ENCODE measurements at regions not wholly inside any gene's neighbourhood (a gene's known extent, or its start where the extent isn't known, plus 50 kb on each side); places are given as distances from the start of the nearest gene placed in this dataset.

- POLR2A ChIA-PET = no interaction called here
- no peaks in the 10 kb centered on the region for H3K27me3 ChIP-seq (ENCODE audit: control insufficient read depth, insufficient read depth, low read length)
- H3K36me3 ChIP-seq (ENCODE audit: control insufficient read depth, insufficient read depth, low read length) = no peaks in the 10 kb centered on the region
- TF ChIP-seq, protein P1, sequence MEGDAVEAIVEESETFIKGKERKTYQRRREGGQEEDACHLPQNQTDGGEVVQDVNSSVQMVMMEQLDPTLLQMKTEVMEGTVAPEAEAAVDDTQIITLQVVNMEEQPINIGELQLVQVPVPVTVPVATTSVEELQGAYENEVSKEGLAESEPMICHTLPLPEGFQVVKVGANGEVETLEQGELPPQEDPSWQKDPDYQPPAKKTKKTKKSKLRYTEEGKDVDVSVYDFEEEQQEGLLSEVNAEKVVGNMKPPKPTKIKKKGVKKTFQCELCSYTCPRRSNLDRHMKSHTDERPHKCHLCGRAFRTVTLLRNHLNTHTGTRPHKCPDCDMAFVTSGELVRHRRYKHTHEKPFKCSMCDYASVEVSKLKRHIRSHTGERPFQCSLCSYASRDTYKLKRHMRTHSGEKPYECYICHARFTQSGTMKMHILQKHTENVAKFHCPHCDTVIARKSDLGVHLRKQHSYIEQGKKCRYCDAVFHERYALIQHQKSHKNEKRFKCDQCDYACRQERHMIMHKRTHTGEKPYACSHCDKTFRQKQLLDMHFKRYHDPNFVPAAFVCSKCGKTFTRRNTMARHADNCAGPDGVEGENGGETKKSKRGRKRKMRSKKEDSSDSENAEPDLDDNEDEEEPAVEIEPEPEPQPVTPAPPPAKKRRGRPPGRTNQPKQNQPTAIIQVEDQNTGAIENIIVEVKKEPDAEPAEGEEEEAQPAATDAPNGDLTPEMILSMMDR (IDR thresholded peaks at IDR 0.05; ENCODE audit: insufficient read depth, low read depth, low read length) = no peak
- no peak for DNase-seq (ENCODE audit: low read depth)
- CTCF ChIA-PET = no interaction called here
- H3K4me3 ChIP-seq (ENCODE audit: low read depth, low read length) = no peak overlapping the region
Observed at GRCh38 chr1:243970077-243970476, 81.0 kb upstream of the ZBTB18 start.

- Histone ChIP-seq H3K27me3 (ENCODE audit: control insufficient read depth, insufficient read depth, low read length) (no peaks in the 10 kb centered on the region), H3K36me3 (ENCODE audit: control insufficient read depth, insufficient read depth, low read length) (no peaks in the 10 kb centered on the region), H3K4me3 (ENCODE audit: low read depth, low read length) (no peak overlapping the region)
- TF ChIP-seq, protein P1 (IDR thresholded peaks at IDR 0.05; ENCODE audit: insufficient read depth, low read depth, low read length) = no peak
- no peak for DNase-seq (ENCODE audit: low read depth)
- ChIA-PET CTCF (interaction anchor here (0.6 kb wide), 1 partner anchor 85 kb away, joined by 3 read pairs; no protein-coding TSS in a partner anchor), POLR2A (no interaction called here)
Observed at GRCh38 chr1:243968413-243968812, 82.7 kb upstream of the ZBTB18 start.

DNA sequence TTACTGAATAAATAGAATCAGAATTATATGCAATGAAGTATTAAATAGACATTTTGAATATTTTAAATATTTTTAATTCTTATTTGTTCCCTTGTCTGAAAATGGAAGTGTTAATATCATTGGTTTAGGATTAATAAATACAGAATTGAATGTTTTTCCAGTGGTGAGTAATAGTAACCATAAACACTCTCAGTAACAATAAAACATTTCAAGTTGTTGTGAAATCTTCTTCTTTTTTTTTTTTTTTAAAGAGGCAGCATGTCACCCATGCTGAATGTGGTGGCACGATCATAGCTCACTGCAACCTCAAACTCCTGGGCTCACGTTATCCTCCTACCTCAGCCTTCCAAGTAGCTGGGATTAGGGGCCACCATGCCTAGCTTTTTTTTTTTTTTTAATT, 86.2 kb upstream of the ZBTB18 start:
- DNase-seq (ENCODE audit: low read depth) = no peak
- CTCF ChIA-PET = no interaction called here
- Histone ChIP-seq H3K4me3 (ENCODE audit: low read depth, low read length) (no peak overlapping the region), H3K27me3 (ENCODE audit: control insufficient read depth, insufficient read depth, low read length) (no peaks in the 10 kb centered on the region), H3K36me3 (ENCODE audit: control insufficient read depth, insufficient read depth, low read length) (no peaks in the 10 kb centered on the region)
- TF ChIP-seq, protein P1 (IDR thresholded peaks at IDR 0.05; ENCODE audit: insufficient read depth, low read depth, low read length) = no peak
- POLR2A ChIA-PET = no interaction called here

- POLR2A ChIA-PET = no interaction called here
- DNase-seq (ENCODE audit: low read depth) = no peak
- TF ChIP-seq, protein P1 (IDR thresholded peaks at IDR 0.05; ENCODE audit: insufficient read depth, low read depth, low read length) = no peak
- Histone ChIP-seq H3K36me3 (ENCODE audit: control insufficient read depth, insufficient read depth, low read length) (no peaks in the 10 kb centered on the region), H3K27me3 (ENCODE audit: control insufficient read depth, insufficient read depth, low read length) (no peaks in the 10 kb centered on the region), H3K4me3 (ENCODE audit: low read depth, low read length) (no peak overlapping the region)
- CTCF ChIA-PET = no interaction called here
Observed at GRCh38 chr1:243963571-243963970, 87.5 kb upstream of the ZBTB18 start.

- CTCF ChIA-PET = no interaction called here
- Histone ChIP-seq H3K36me3 (ENCODE audit: control insufficient read depth, insufficient read depth, low read length) (no peaks in the 10 kb centered on the region), H3K27me3 (ENCODE audit: control insufficient read depth, insufficient read depth, low read length) (no peaks in the 10 kb centered on the region), H3K4me3 (ENCODE audit: low read depth, low read length) (no peak overlapping the region)
- TF ChIP-seq, protein P1 (IDR thresholded peaks at IDR 0.05; ENCODE audit: insufficient read depth, low read depth, low read length) = no peak
- POLR2A ChIA-PET = no interaction called here
- DNase-seq (ENCODE audit: low read depth) = no peak
Observed at GRCh38 chr1:243962541-243962940, 88.5 kb upstream of the ZBTB18 start.

Data from BJ (cell line).